Loucy (cell line): ENCODE measurements at regions not wholly inside any gene's neighbourhood (a gene's known extent, or its start where the extent isn't known, plus 50 kb on each side); places are given as distances from the start of the nearest gene placed in this dataset.

Experiments
- H2AFZ ChIP-seq: fragments of 200-600 bp; sonication (generic); 2 replicates; pipeline ENCODE4 v1.6.0; 2016; ENCODE audit warnings: antibody characterized with exemption, mild to moderate bottlenecking, low read length, moderate library complexity
- H3F3A ChIP-seq: fragments of 200-600 bp; 2 replicates; pipeline ENCODE4 v1.6.0; 2016; ENCODE audit warnings: antibody characterized with exemption, low read depth, mild to moderate bottlenecking
- H3K27me3 ChIP-seq: fragments of 200-600 bp; sonication (generic); 2 replicates; pipeline ENCODE4 v1.6.1; 2014; ENCODE audit warnings: low read length, mild to moderate bottlenecking; ENCODE audit not compliant: insufficient read depth, poor library complexity, severe bottlenecking
- H3K36me3 ChIP-seq: fragments of 200-600 bp; sonication (generic); 2 replicates; pipeline ENCODE4 v1.6.1; 2016; ENCODE audit warnings: low read length; ENCODE audit not compliant: insufficient read depth
- H3K4me1 ChIP-seq: fragments of 200-600 bp; sonication (generic); 2 replicates; pipeline ENCODE4 v1.5.1; 2014; ENCODE audit warnings: low read length, mild to moderate bottlenecking; ENCODE audit not compliant: insufficient read depth, poor library complexity, severe bottlenecking
- H3K4me2 ChIP-seq: fragments of 200-600 bp; sonication (generic); 2 replicates; pipeline ENCODE4 v1.6.0; 2014; ENCODE audit warnings: antibody characterized with exemption, low read length, low read depth, mild to moderate bottlenecking; ENCODE audit not compliant: poor library complexity, severe bottlenecking
- H3K4me3 ChIP-seq: fragments of 200-600 bp; sonication (generic); 2 replicates; pipeline ENCODE4 v1.5.1; 2014; ENCODE audit warnings: low read length, mild to moderate bottlenecking, mixed read lengths; ENCODE audit not compliant: poor library complexity, severe bottlenecking
- H3K79me2 ChIP-seq: fragments of 200-600 bp; sonication (generic); 2 replicates; pipeline ENCODE4 v1.6.1; 2014; ENCODE audit warnings: low read length; ENCODE audit not compliant: insufficient read depth
- H3K9ac ChIP-seq: fragments of 200-600 bp; sonication (generic); 2 replicates; pipeline ENCODE4 v1.6.0; 2014; ENCODE audit warnings: mild to moderate bottlenecking, low read depth, low read length, moderate library complexity; ENCODE audit not compliant: poor library complexity, severe bottlenecking
- H3K9me2 ChIP-seq: fragments of 200-600 bp; sonication (generic); replicated peaks from 2 replicates; pipeline ENCODE4 v1.6.1; 2016; ENCODE audit warnings: low read depth, low read length, mixed read lengths
- H3K9me3 ChIP-seq: fragments of 200-600 bp; sonication (generic); 2 replicates; pipeline ENCODE4 v1.6.1; 2014; ENCODE audit warnings: mild to moderate bottlenecking, antibody characterized with exemption, low read length, low read depth; ENCODE audit not compliant: insufficient read depth
- H4K20me1 ChIP-seq: fragments of 200-600 bp; sonication (generic); 2 replicates; pipeline ENCODE4 v1.6.0; 2014; ENCODE audit warnings: antibody characterized with exemption, low read length, mild to moderate bottlenecking; ENCODE audit not compliant: insufficient read depth, poor library complexity, severe bottlenecking
- EZH2phosphoT487 ChIP-seq: fragments of 200-600 bp; IDR thresholded peaks from 2 replicates; pipeline ENCODE4 v1.6.1; 2018; ENCODE audit warnings: antibody characterized with exemption, mild to moderate bottlenecking, moderate library complexity, borderline replicate concordance
- TF ChIP-seq, protein P1 (sequence below): fragments of 200-600 bp; sonication (generic); conservative IDR thresholded peaks from 2 replicates; pipeline ENCODE4 v1.5.1; 2014; ENCODE audit warnings: mild to moderate bottlenecking, antibody characterized with exemption, low read length

DNA sequence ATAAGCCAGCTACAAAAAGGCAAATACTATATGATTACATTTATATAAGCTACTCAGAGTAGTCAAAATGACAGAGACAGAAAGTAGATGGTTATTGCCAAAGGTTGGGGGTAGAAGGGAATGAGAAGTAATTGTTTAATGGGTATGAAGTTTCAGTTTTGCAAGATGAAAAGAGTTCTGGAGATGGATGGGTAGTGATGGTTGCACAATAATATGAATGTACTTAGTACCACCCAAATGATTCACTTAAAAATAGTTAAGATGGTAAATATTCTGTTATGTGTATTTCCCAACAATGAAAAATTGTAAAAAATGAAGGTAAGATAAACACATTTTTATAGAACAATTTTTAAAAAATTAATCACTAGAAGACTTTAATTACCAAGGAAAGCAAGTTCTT is 448.4 kb downstream of the ADCYAP1 start:
- TF ChIP-seq EZH2phosphoT487, result no peak
- TF ChIP-seq, protein P1, sequence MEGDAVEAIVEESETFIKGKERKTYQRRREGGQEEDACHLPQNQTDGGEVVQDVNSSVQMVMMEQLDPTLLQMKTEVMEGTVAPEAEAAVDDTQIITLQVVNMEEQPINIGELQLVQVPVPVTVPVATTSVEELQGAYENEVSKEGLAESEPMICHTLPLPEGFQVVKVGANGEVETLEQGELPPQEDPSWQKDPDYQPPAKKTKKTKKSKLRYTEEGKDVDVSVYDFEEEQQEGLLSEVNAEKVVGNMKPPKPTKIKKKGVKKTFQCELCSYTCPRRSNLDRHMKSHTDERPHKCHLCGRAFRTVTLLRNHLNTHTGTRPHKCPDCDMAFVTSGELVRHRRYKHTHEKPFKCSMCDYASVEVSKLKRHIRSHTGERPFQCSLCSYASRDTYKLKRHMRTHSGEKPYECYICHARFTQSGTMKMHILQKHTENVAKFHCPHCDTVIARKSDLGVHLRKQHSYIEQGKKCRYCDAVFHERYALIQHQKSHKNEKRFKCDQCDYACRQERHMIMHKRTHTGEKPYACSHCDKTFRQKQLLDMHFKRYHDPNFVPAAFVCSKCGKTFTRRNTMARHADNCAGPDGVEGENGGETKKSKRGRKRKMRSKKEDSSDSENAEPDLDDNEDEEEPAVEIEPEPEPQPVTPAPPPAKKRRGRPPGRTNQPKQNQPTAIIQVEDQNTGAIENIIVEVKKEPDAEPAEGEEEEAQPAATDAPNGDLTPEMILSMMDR, result no peak
- Histone ChIP-seq H3K4me3 (no peak overlapping the region), H3K9me2 (no peaks in the 10 kb centered on the region), H3K4me1 (no peaks in the 10 kb centered on the region), H3K36me3 (no peaks in the 10 kb centered on the region), H3K9me3 (no peaks in the 10 kb centered on the region), H3K27me3 (no peaks in the 10 kb centered on the region), H3K4me2 (no peak overlapping the region), H4K20me1 (no peaks in the 10 kb centered on the region), H2AFZ (no peak overlapping the region), H3F3A (no peaks in the 10 kb centered on the region), H3K79me2 (no peaks in the 10 kb centered on the region), H3K9ac (no peak overlapping the region)

GRCh38 chr18:1357724-1358123 is 453.1 kb downstream of the ADCYAP1 start:
- H3K4me2 ChIP-seq, result no peak overlapping the region
- no peak for TF ChIP-seq EZH2phosphoT487
- TF ChIP-seq, protein P1, result no peak
- no peaks in the 10 kb centered on the region for H3K9me3 ChIP-seq
- no peaks in the 10 kb centered on the region for H3K9me2 ChIP-seq
- H2AFZ ChIP-seq, result no peak overlapping the region
- no peak overlapping the region for H3K4me3 ChIP-seq
- H3K4me1 ChIP-seq, result no peaks in the 10 kb centered on the region
- no peaks in the 10 kb centered on the region for H3K27me3 ChIP-seq
- H3K79me2 ChIP-seq, result no peaks in the 10 kb centered on the region
- H3K9ac ChIP-seq, result no peak overlapping the region
- no peaks in the 10 kb centered on the region for H4K20me1 ChIP-seq
- H3K36me3 ChIP-seq, result no peaks in the 10 kb centered on the region
- H3F3A ChIP-seq, result no peaks in the 10 kb centered on the region

DNA sequence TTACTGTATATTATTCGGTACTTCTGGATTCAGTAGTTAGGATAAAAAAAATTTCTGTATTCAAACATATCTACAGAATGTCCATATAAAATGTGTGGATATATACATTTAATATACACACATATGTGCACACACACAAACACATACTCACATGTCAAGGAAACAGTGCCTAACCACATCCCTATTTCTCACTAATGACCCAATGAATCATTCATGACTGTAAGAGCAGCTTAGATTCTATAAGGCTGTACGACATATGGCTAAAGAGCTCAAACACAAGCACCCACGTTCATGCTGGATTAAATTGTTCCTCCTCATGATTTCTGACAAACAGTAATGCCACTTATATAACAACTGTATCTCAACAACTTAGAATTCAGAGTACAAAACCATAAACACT is 457.3 kb downstream of the ADCYAP1 start:
- Histone ChIP-seq H3K9ac (no peak overlapping the region), H3K79me2 (no peaks in the 10 kb centered on the region), H3K4me3 (no peak overlapping the region), H3K4me2 (no peak overlapping the region), H3K9me2 (no peaks in the 10 kb centered on the region), H4K20me1 (no peaks in the 10 kb centered on the region), H3K4me1 (no peaks in the 10 kb centered on the region), H3K36me3 (no peaks in the 10 kb centered on the region), H3F3A (no peaks in the 10 kb centered on the region), H3K9me3 (no peaks in the 10 kb centered on the region), H2AFZ (no peak overlapping the region), H3K27me3 (no peaks in the 10 kb centered on the region)
- TF ChIP-seq, protein P1, result no peak
- TF ChIP-seq EZH2phosphoT487, result no peak
